HG03342 (cell line): ENCODE measurements at regions not wholly inside any gene's neighbourhood (a gene's known extent, or its start where the extent isn't known, plus 50 kb on each side); places are given as distances from the start of the nearest gene placed in this dataset.

ENCODE experiments used
- ATAC-seq: cut with Tn5 transposase; IDR thresholded peaks from one replicate; pipeline ENCODE4 v1.9.1; 2021; ENCODE audit warnings: mild to moderate bottlenecking, moderate library complexity; ENCODE audit not compliant: unreplicated experiment

- ATAC-seq, result no peak
These were observed 318.3 kb downstream of the NDFIP2 start for GRCh38 chr13:79799059-79799867.

GRCh38 chr13:79796136-79796535 lies 315.2 kb downstream of the NDFIP2 start:
- ATAC-seq, result no peak

DNA sequence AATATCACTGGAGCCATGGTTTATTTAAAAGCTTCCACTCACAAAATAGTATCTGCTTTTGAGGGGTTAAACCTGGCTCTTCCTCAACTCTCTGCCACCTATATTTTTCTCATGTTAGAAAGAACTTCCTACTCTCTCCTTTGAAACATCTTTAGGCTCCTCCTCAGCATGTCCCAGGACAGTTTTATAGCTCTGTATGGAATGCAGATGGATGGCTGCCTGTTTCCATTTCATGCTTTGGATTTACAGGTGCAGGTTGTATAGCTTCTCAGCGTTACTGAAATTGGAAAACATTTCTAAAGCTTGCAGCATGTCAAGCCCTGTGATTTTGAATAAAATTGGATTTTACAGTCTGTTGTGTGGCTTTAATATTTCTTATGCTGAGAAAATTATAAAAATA lies 314.0 kb downstream of the NDFIP2 start:
- ATAC-seq, result no peak

DNA sequence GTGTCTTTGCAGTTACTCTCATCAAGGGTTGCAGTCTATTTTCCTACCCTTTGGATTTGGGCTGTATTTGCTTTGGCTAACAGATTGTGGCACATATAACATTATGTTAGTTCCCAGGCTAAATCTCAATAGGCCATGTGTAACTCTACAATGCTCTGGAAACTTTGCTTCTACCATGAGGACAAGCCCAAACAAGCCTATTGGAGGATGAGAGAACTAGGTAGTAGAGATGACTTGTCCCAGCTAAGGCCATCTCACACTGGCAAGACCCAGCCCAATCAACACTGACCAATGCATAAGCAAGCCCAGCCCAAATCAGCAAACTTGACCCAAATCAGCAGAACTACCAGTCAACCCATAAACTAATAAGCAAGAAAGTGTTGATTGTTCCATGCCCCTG lies 311.8 kb downstream of the NDFIP2 start:
- no peak for ATAC-seq

DNA sequence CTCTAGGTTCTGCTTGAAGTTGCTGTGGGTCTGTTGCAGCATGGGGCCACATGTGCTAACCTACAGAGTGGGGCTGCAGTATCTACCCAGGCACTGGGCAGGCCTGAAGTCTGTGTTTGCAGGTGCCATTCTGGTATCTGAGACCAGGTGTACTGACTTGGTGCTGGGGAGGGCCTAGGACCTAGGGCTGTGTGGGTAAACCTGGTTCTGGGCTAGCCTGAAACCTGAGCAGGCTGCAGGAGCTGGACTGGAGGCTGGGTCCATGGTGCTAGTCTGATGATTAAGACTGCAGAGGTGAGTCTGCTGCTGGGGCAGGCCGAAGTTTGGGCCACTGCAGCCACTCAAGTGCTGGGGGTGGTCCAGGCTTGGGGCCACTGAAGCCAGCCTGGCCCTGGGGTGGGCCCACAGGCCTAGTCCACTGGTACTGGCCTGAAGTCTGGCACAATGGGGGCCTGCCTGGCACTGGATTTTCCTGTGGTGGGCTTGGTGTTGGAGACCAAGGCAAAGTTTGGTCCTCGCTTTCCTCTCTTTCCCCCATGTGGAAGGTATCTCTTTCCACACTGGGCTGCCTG lies 310.6 kb downstream of the NDFIP2 start:
- ATAC-seq, result no peak

DNA sequence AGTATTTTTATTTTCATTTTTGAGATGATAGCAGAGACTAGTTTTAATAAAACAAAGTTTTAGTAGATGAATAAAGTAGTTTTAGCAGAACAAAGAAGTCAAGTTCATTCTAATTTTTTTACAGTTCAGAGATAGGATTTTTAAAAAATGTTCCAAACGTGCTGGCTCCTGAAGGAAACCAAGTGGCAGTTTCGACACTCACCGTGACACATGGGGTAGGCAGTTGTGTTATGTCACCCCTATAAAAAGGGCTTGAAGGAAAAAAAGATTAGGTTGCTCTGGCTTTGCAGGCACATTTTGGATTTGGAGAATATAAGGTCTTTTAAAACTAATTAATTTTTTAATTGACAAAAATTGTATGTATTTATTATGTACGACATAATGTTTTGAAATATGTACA lies 305.2 kb downstream of the NDFIP2 start:
- ATAC-seq, result no peak

GRCh38 chr13:79782541-79783205 lies 301.7 kb downstream of the NDFIP2 start:
- ATAC-seq, result no peak

DNA sequence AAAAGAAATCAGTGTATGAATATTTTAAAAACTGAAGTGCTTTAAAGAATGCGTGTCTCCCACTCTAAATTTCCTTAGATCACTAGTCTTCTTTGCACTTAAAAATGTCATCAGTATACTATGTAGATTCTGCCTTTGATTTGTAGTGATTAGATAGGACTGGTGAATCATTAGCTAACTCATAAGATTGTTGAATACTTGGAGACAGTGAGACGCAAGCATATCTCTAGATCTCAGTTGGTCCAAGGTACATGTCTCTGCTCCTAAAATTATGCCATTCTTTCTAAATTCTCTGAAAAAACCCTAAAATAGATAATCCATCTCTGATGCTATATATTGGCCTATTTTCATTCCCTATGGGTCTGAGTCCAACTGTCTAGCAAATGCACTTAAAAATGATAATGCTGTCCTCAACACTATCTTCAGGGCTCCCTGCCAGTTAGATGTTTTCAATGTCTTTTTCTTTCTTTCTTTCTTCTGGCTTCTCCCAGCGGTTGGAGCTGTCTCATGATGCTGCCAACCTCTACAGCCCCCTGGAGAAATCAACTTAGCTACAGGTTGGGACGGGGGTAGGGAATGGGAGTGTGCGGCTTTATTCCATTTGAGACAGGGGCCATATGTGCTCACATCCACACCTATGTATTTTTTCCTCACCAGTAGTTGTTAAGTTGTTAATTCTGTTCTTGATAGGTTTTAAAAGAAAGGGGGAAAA lies 301.0 kb downstream of the NDFIP2 start:
- ATAC-seq, result no peak

- ATAC-seq, result peak; percentile 50
These were observed 299.3 kb downstream of the NDFIP2 start for GRCh38 chr13:79780240-79780639.

DNA sequence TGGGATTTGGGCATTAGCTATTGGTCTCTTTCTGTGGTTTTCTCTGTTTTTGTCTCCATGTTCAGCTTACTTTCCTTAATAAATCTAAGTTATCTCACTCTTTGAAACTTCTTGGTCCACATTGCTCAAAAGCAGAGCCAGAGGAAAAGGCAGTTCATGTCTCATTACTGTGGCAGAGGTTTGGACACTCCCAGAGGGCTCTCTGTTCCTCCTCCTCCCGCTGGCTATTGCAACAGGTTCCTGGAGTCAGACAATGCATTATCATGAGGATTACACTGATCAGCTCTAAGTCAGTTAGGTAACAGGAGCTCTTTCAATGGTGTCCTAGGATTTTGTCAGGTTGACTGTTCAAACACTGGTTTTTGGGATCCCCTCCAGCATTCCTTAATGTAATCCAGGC lies 298.8 kb downstream of the NDFIP2 start:
- no peak for ATAC-seq

GRCh38 chr13:79778741-79779460 lies 297.9 kb downstream of the NDFIP2 start:
- no peak for ATAC-seq

GRCh38 chr13:79777504-79777903 lies 296.5 kb downstream of the NDFIP2 start:
- no peak for ATAC-seq

DNA sequence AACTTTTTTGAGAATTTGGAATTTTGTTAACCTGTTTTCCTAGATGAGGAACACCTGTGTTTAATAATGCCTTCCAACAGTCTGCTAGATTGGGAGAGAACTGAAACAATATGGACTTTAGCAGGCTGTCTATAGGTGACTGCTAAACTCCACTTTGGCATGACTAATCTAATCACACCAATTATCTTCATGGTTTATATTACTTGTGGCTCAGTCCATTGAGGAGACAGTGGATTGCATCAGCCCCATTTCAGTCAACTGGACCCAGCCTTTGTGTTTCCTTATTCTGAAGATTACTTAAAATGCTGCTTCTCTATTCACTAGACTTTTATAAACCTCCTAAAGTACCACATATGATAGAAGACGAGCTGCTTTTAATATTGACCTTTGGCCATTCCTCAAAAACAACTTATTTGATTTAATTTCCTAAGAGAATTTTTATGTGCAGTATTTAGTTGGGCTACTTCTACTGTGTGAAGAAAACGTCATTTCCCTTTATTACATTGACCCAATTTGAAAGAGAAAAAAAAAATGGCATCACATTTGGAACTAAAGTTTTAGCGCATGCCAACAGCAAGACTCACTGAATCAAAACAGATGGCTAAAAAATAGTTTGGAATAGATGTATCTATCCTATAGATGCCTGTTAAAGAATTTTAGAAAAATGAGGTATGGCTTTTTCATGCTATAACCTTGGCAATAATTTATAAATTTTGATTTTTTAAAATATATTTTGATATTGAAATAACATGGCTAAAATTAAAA lies 295.8 kb downstream of the NDFIP2 start:
- ATAC-seq, result no peak

DNA sequence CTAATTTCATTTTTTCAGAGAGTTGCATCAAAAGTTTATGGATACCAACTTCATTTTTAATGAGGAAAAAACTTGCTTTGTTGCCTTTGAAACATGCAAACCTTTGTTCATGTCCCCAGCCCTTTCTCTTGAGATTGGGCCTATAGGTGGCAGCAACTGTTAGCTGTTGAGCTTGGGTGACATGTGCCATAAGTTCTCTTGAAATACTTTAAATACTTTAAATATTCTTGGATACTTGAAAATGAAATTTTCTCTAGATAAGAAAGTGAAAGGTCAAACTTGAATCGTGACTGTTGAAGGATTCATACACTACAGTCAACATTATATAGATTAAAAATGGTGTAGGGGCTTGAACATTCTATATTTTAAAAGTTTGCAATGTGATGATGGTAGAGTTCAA lies 294.9 kb downstream of the NDFIP2 start:
- ATAC-seq, result no peak

- no peak for ATAC-seq
These were observed 291.9 kb downstream of the NDFIP2 start for GRCh38 chr13:79772811-79773210.

DNA sequence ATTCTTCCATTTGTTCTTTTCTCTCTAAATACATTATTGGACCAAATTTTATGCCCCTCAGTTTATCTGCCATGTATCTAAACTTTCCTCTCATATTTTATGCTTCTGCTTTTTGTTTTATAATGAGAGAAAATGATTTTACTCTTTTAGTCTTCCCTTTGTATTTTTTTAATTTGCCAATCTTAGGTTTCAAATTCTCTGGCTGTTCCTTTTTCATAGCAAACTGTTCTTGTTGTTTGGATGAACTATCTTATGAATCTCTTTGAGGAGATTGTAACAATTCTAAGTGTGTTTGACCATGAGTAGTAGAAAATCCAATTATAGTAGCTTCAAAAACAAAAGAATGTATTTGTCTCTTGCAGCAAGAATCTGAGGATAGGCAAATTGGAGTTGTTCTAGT lies 290.5 kb downstream of the NDFIP2 start:
- ATAC-seq, result no peak

DNA sequence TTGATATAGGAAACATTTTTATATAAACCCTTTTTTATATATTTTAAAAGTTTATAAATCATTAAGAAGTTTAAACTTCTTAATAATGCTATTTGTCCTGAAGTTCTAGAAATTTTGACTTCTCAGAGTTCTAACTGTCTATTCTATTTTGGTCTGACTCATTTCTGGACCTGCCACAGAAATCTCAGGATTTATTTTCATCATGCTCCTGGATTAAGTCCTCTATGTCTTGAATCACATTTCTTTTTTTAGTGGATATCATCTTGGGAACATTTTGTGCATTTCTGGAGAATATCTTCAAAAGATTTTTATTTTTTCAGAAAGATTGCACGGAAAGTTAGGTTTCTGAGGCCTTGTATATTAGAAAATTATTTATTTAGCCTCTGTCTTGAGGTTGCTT lies 289.1 kb downstream of the NDFIP2 start:
- ATAC-seq, result no peak

GRCh38 chr13:79767126-79767525 lies 286.2 kb downstream of the NDFIP2 start:
- no peak for ATAC-seq

GRCh38 chr13:79765331-79765730 lies 284.4 kb downstream of the NDFIP2 start:
- ATAC-seq, result no peak

DNA sequence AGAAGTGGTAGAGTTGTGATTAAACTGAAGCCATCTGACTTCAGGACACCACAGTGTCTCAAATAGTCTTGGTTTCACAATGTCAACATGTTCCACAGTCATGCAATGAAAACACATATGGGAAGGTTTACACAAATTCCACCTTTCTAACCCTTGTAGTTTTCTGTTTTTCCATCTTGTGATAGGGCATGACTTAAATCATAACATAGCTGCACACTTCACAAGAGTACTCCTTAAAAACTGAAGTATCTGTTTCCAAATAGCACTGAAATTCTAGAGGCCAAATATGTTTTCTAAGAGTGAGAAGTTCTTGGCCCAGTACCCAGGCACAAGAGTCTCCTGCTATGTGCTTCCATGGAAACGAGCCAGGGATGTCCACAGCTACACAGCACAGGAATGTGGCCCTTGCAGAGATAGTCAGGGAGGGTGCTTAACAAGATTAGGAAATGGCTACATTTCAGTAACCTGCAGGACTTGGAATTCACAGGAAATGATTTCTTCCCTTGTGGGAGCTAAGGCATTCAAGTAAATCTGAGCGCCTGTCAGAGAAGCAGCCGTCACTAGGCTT lies 269.1 kb downstream of the NDFIP2 start:
- no peak for ATAC-seq
